PC-9 (cell line): ENCODE measurements at regions not wholly inside any gene's neighbourhood (a gene's known extent, or its start where the extent isn't known, plus 50 kb on each side); places are given as distances from the start of the nearest gene placed in this dataset.

Source experiments
- BruUV-seq: library from RNA; stranded (reverse); fragments of 400-500 nt; replicated peaks from 2 replicates; lab custom pipeline; 2021; lab: Mats Ljungman, UMichigan
- CTCF ChIA-PET: fragments of 300-600 bp; sonication (Branson Sonifier 250); formaldehyde crosslinking; loops from one replicate; lab custom pipeline; 2022; ENCODE audit warnings: antibody characterized with exemption; lab: Charles Lee
- POLR2A ChIA-PET: fragments of 300-600 bp; sonication (Branson Sonifier 250); formaldehyde crosslinking; loops from one replicate; lab custom pipeline; 2022; ENCODE audit warnings: antibody characterized with exemption; ENCODE audit not compliant: unreplicated experiment; lab: Charles Lee
- DNase-seq, 2 experiments: peaks; one replicate each; pipeline versions ENCODE4 v3.0.0 to v3.0.0-alpha.2; 2015 to 2022; ENCODE audit warnings: mixed read lengths in 1 of 2
- H2AFZ ChIP-seq: fragments of 200-600 bp; sonication (generic); 2 replicates; pipeline ENCODE4 v1.8.1; 2017; ENCODE audit warnings: antibody characterized with exemption
- H3F3A ChIP-seq: fragments of 200-600 bp; sonication (generic); 2 replicates; pipeline ENCODE4 v1.8.1; 2017; ENCODE audit warnings: antibody characterized with exemption, mild to moderate bottlenecking, low read depth; ENCODE audit not compliant: insufficient read depth
- H3K27ac ChIP-seq: fragments of 200-600 bp; sonication (generic); 2 replicates; pipeline ENCODE4 v1.6.1; 2016; ENCODE audit warnings: mixed run types
- H3K27me3 ChIP-seq: fragments of 200-600 bp; sonication (generic); 2 replicates; pipeline ENCODE4 v1.6.1; 2016; ENCODE audit warnings: low read depth, mixed run types; ENCODE audit not compliant: insufficient read depth
- H3K36me3 ChIP-seq: fragments of 200-600 bp; sonication (generic); 2 replicates; pipeline ENCODE4 v1.6.1; 2016; ENCODE audit warnings: low read depth, mixed run types
- H3K4me1 ChIP-seq: fragments of 200-600 bp; sonication (generic); replicated peaks from 2 replicates; pipeline ENCODE4 v1.6.1; 2016; ENCODE audit warnings: mixed run types; ENCODE audit not compliant: insufficient read depth
- H3K4me2 ChIP-seq: fragments of 200-600 bp; sonication (generic); 2 replicates; pipeline ENCODE4 v1.6.1; 2017; ENCODE audit warnings: mixed run types
- H3K4me3 ChIP-seq: fragments of 200-600 bp; sonication (generic); 2 replicates; pipeline ENCODE4 v1.6.1; 2016; ENCODE audit warnings: mixed run types
- H3K79me2 ChIP-seq: fragments of 200-600 bp; sonication (generic); 2 replicates; pipeline ENCODE4 v1.6.1; 2017; ENCODE audit warnings: low read depth, mixed run types
- H3K9me2 ChIP-seq: fragments of 200-600 bp; sonication (generic); 2 replicates; pipeline ENCODE4 v1.8.1; 2017; ENCODE audit warnings: mild to moderate bottlenecking; ENCODE audit not compliant: insufficient read depth
- H3K9me3 ChIP-seq: fragments of 200-600 bp; sonication (generic); 2 replicates; pipeline ENCODE4 v1.8.1; 2016; ENCODE audit warnings: low read depth; ENCODE audit not compliant: insufficient read depth
- H4K20me1 ChIP-seq: fragments of 200-600 bp; sonication (generic); 2 replicates; pipeline ENCODE4 v1.8.1; 2017; ENCODE audit not compliant: insufficient read depth
- EZH2 ChIP-seq: fragments of 200-600 bp; sonication (generic); IDR thresholded peaks from 2 replicates; pipeline ENCODE4 v1.8.0; 2017; ENCODE audit warnings: antibody characterized with exemption, low read depth
- intact Hi-C: fragments of 100-400 bp; cut with micrococcal nuclease; formaldehyde crosslinking; loops from one replicate; pipeline ENCODE4 v1.10.0; 2022; ENCODE audit not compliant: unreplicated experiment
- TF ChIP-seq, protein P1 (sequence below): fragments of 200-600 bp; sonication (generic); conservative IDR thresholded peaks from 2 replicates; pipeline ENCODE4 v1.6.1; 2017; ENCODE audit warnings: mixed run types, antibody characterized with exemption, mild to moderate bottlenecking, moderate library complexity

- Histone ChIP-seq H3K27ac (no peak overlapping the region), H3K4me3 (no peak overlapping the region), H3K27me3 (peaks cover 77% of the 10 kb centered on the region), H3K4me1 (no peaks in the 10 kb centered on the region), H3F3A (peaks cover 15% of the 10 kb centered on the region), H3K9me2 (no peaks in the 10 kb centered on the region), H2AFZ (no peak overlapping the region), H3K79me2 (no peaks in the 10 kb centered on the region), H3K36me3 (no peaks in the 10 kb centered on the region), H3K9me3 (peaks cover 6% of the 10 kb centered on the region; the same call in 1 of the 2 replicates), H4K20me1 (no peaks in the 10 kb centered on the region), H3K4me2 (no peak overlapping the region)
- BruUV-seq, result no TSS peak
- POLR2A ChIA-PET, result no interaction called here
- no peak for TF ChIP-seq EZH2
- TF ChIP-seq, protein P1, sequence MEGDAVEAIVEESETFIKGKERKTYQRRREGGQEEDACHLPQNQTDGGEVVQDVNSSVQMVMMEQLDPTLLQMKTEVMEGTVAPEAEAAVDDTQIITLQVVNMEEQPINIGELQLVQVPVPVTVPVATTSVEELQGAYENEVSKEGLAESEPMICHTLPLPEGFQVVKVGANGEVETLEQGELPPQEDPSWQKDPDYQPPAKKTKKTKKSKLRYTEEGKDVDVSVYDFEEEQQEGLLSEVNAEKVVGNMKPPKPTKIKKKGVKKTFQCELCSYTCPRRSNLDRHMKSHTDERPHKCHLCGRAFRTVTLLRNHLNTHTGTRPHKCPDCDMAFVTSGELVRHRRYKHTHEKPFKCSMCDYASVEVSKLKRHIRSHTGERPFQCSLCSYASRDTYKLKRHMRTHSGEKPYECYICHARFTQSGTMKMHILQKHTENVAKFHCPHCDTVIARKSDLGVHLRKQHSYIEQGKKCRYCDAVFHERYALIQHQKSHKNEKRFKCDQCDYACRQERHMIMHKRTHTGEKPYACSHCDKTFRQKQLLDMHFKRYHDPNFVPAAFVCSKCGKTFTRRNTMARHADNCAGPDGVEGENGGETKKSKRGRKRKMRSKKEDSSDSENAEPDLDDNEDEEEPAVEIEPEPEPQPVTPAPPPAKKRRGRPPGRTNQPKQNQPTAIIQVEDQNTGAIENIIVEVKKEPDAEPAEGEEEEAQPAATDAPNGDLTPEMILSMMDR, result no peak
- intact Hi-C loops, result no loop called here
- CTCF ChIA-PET, result no interaction called here
- DNase-seq, result no peak
These were observed 1238.7 kb downstream of the BRD1 start for GRCh38 chr22:48588878-48589450.

DNA sequence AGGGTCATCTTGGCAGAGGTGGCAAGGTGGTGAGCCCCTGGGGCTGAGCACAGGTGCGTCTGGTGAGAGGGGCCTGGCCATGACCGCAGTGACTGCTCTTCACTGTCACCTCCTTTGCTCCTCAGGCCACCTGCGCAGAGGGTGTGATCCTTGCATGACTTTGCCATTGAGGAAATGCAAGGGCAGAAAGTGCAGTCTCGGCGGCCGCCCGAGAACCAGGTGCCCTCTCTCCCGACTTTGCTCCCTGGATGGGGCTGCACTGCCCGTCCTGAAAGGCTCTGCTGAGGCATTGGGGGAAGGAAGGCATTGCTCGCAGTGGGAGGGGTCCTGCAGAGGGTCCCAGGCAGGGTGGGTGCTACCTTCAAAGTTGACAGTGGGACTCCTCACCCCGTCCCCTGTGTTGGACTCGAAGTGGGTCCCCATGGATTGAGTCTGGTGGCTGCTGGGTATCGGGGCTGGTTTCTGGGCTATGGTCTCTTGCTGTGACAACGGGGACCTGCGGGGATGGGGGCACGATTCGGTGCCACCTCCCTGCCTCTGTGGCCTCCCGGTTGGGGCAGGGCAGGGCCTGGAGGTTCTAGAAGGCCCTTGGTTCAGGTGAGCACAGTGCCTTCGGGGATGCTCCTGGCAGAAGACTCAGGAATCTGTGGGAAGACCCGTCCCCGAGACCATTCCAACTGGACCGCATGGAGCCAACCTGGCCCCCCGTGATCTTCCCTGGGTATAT lies 1239.4 kb downstream of the BRD1 start:
- no peaks in the 10 kb centered on the region for H3K79me2 ChIP-seq
- intact Hi-C loops, result no loop called here
- no peaks in the 10 kb centered on the region for H3K4me1 ChIP-seq
- peaks cover 7% of the 10 kb centered on the region; the same call in 1 of the 2 replicates for H3K9me3 ChIP-seq
- no TSS peak for BruUV-seq
- no peak overlapping the region for H3K4me2 ChIP-seq
- H3K9me2 ChIP-seq, result no peaks in the 10 kb centered on the region
- H3K27me3 ChIP-seq, result peaks cover 70% of the 10 kb centered on the region
- ChIA-PET POLR2A (no interaction called here), CTCF (no interaction called here)
- no peaks in the 10 kb centered on the region for H3K36me3 ChIP-seq
- no peak overlapping the region for H3K4me3 ChIP-seq
- H3F3A ChIP-seq, result peaks cover 19% of the 10 kb centered on the region
- no peak for DNase-seq
- H4K20me1 ChIP-seq, result no peaks in the 10 kb centered on the region
- no peak overlapping the region for H2AFZ ChIP-seq
- TF ChIP-seq, protein P1, result no peak
- TF ChIP-seq EZH2, result no peak
- H3K27ac ChIP-seq, result no peak overlapping the region

GRCh38 chr22:48587236-48587865 lies 1240.3 kb downstream of the BRD1 start:
- no peaks in the 10 kb centered on the region for H3K9me2 ChIP-seq
- peaks cover 61% of the 10 kb centered on the region for H3K27me3 ChIP-seq
- H3K9me3 ChIP-seq, result peaks cover 7% of the 10 kb centered on the region; the same call in 1 of the 2 replicates
- no peak for TF ChIP-seq EZH2
- TF ChIP-seq, protein P1, result no peak
- no peak overlapping the region for H2AFZ ChIP-seq
- CTCF ChIA-PET, result no interaction called here
- H3F3A ChIP-seq, result peaks cover 19% of the 10 kb centered on the region
- no peak for DNase-seq
- BruUV-seq, result no TSS peak
- no peaks in the 10 kb centered on the region for H3K79me2 ChIP-seq
- POLR2A ChIA-PET, result no interaction called here
- H3K4me3 ChIP-seq, result no peak overlapping the region
- H3K4me2 ChIP-seq, result no peak overlapping the region
- H3K4me1 ChIP-seq, result no peaks in the 10 kb centered on the region
- H3K36me3 ChIP-seq, result no peaks in the 10 kb centered on the region
- intact Hi-C loops, result no loop called here
- no peak overlapping the region for H3K27ac ChIP-seq
- H4K20me1 ChIP-seq, result no peaks in the 10 kb centered on the region
